ENCODE measurements at regions not wholly inside any gene's neighbourhood (a gene's known extent, or its start where the extent isn't known, plus 50 kb on each side); places are given as distances from the start of the nearest gene placed in this dataset.
"Not testable (repeated sequence)": the region's sequence is repeated elsewhere in the genome, so short reads cannot be mapped to it uniquely, and the experiment has no call there.

- peak in 1 of 2 experiments; percentile 2 for DNase-seq
Observed at GRCh38 chr13:37995092-37995491, 125.5 kb upstream of the TRPC4 start.

DNA sequence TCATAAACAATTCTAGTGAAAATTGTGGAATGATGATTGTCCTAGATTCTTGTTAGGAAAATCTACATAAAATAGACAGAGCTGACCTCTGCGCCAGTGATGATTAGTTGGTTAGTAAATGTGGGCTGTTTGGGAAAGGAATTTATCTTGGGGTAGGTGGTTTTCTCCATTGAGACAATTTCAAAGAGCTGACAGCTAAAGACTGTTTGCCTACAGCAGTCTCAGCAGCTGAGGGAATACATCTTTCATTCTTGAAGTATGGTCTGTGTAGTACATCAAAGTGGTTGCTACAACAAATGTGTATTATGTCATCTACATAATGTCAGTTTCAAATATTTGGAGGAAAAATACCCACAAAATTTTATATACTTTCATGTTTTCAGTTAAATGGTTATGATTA is 117.2 kb upstream of the TRPC4 start:
- no peak for DNase-seq

DNA sequence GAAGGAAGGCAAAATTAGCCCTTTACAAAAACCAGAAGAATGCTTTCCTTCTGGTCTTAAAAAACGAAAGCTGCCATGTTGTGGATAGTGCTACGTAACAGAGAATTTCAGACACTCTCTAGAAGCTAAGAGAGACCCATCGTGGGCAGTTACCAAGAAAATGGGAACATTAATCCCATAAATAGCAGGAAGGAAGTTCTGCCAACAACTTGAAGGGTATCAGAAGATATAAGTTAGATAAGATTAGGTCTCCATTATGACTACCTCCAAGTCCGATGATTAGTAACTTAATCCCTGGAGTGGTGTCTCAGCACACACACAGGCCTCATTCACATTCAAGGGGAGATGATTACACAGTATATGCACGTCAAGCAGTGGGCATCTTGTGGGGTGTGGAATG is 115.7 kb upstream of the TRPC4 start:
- DNase-seq = no peak

DNA sequence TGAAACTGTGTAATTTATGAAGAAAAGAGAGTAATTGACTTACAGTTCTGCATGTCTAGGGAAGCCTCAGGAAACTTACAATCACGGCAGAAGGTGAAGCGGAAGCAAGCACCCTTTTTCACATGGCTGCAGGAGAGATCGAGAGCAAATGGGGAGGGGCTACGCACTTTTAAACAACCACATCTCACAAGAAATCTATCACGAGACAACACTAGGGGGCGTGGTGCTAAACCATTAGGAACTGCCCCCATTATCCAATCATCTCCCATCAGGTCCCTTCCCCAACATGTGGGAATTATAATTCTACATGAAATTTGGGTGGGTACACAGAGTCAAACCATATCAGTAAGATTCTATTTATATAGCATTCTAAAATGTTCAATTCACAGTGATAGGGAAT is 114.8 kb upstream of the TRPC4 start:
- DNase-seq = no peak

GRCh38 chr13:37981932-37982331 is 112.4 kb upstream of the TRPC4 start:
- DNase-seq = no peak

DNA sequence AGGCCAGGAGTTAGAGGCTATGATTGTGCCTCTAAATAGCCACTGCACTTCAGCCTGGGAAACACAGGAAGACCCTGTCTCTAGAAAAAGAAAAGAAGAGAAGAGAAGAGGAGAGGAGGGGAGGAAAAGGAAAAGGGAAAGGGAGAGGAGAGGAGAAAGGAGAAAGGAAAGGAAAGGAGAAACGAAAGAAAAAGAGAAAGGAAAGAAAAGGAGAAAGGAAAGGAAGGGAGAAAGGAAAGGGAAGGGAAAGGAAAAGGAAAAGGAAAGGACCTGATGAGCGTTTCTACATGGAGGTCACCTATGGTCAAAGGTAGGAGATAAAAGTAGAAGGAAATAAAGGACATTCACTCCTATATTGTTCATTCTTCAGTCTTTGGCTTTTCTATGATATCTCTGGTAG is 109.1 kb upstream of the TRPC4 start:
- no peak for DNase-seq

DNA sequence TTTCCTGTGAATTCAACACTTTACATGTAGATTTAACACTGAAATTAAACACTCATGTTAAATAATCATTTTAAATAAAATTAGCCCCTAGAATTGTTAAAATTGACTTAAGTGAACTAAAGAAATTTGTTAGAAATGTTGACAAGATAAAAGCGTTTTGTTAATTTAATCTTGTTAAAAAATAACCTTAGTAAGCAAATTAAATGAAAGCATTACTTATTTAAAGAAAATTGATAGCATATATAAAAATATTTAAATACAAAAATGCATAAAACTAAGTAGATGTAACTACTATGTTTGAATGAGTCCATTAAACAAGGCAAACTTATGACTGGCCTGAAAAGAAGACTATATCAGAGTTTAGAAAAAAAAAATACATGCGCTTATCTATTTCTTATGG is 99.0 kb upstream of the TRPC4 start:
- DNase-seq = no peak

DNA sequence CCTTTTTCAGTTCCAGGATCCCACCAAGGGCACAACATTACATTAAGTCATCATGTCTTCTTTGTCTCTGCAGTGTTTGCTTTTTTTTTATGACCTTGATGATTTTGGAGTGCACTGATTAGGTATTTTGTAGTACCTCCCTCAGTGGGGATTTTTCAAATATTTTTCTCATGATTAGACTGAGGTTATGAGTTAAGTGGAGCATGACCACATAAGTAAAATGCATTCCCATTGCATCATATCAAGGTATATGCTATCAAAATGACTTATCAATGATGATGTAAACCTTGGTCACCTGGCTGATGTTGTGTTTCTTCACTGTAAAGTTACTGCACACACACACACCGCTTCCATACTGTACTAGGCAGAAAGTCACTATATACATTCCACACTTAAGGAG is 96.7 kb upstream of the TRPC4 start:
- no peak for DNase-seq

DNA sequence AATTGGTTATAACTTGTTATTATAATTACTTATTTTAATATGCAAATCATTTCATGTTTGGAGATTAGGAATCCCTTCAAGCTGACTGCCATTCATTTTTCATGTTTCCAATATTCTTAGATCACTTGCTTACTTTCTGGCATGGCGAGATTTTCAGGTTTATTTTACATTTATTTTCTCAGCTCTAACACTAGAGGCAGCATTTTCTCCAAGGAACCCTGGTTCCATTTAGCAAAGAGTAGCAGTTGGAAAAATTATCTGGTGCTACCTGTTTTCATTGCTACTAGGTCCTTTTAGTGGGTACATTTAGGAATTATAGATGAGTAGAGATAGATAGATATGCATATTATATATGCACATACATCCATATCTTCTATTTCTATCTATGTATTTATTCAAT is 90.9 kb upstream of the TRPC4 start:
- DNase-seq = no peak

DNA sequence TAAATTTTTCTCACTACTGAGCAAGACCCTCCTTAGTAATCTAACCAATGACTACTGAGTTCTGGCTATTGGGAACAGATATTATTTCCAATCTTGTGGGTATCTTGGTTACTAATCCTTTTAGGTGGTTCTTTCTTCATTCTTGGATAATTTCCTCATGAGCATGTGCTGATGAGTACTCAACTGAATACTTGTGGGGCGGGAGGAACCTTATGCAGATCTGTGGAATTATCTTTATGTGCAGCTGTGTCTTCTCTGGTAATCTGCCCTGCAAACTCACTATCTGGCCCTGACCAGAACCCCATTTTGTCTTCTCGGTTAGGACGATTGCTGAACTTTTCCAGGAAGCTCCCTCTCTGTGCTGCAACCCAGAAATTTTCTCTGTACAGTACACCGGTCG is 89.7 kb upstream of the TRPC4 start:
- no peak for DNase-seq

- DNase-seq = no peak
Observed at GRCh38 chr13:37956536-37956935, 87.0 kb upstream of the TRPC4 start.

- not testable (repeated sequence) for DNase-seq
Observed at GRCh38 chr13:37954597-37954996, 85.0 kb upstream of the TRPC4 start.

GRCh38 chr13:37954191-37954590 is 84.6 kb upstream of the TRPC4 start:
- DNase-seq = no peak

GRCh38 chr13:37953696-37954095 is 84.1 kb upstream of the TRPC4 start:
- no peak for DNase-seq

DNA sequence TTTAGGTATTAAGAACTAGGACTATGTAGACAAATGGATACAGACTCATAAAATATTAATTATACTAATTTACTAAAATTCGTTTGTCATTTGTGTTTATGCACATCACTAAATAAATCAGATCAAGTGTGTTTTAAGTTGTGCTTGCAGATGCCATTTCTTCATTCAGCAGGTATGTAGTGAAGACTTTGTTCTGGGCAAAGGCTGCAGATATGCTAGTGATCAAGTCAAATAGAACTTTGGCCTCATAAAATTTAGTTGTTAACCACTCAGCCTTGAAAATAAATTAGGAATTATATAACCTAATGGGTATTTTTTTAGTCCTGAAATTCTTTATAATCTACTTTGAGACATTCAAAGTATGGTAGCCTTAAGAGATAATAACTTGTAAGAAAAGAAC is 80.4 kb upstream of the TRPC4 start:
- no peak for DNase-seq

- DNase-seq = no peak
Observed at GRCh38 chr13:37947419-37948140, 78.0 kb upstream of the TRPC4 start.

DNA sequence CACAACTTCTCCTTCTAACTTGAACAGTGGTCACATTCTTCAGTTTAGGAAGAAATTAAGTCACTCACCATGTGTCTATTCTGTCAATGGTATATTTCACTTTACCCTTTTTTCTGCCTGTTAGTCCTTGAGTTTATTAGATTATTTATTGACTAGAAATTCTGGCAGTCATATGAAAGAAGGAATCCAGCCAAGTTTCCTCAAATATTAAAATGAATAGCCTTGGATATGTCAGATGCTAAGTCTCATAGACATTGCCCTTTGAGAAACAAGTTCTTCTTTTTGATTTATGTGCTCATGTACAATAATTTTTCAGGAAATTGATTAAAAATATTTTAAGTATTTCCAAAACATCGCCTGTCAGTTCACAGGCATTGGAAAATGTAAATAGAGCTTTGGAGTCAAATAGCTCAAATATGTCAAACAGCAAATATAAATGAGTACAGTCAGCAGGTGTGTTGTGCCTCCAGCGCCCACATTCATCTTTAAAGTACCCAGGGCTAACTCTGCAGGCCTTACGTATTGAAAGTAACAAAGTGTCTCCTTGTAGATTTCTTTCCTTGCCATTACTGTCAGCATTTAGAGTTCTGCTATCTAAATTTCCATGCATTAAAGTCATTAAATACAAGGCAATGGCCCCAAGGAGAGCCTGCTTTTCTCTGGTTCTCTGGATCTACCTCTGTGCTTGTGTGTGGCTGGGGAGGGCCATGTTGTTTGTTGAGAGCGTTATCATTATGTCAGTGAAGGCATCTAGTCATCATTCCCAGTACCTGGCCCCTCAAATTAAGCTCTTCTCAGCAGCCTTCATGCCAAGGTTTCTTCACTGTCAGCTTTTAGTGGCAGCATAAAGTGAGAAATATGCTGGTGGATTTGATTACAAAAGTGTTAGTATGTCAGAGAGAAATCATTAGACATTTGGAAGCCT is 76.3 kb upstream of the TRPC4 start:
- no peak for DNase-seq

GRCh38 chr13:37944869-37945442 is 75.4 kb upstream of the TRPC4 start:
- DNase-seq = no peak

DNA sequence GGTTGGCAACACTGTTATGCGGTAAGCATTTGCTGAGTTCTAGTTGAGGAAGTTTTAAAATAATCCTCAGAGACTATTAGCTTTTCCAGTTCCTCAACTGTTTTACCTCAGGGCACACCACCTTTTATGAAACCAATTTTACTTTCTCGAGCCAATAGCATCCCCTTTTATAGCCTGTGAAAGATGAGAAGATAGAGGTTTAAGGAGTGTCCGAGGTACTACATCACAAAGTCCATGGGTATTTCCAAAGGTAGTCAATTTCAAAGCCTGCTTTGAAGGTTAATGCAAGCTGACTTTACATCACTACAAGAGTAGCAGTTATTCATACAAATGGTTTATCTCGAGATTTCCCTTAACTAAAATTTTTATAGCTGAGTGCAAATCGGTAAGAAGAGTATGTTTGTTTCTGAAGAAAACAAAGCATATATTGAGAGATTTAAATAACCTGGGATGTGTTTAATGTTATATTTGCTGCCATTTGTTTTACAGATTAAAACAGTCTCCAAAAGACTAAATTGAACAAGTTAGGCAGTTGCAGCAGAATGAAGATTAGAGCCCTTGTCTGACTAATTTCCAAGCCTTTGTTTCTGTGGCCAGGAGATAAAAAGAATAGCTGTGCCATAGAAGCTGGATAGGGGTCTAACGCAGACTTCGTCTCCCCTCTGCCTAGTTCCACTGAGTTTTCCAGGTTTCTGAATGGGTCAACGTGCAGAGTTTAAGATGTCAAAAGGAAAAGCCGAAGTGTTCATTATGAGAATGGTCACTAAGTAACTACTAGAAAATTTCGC is 74.7 kb upstream of the TRPC4 start:
- no peak for DNase-seq

DNA sequence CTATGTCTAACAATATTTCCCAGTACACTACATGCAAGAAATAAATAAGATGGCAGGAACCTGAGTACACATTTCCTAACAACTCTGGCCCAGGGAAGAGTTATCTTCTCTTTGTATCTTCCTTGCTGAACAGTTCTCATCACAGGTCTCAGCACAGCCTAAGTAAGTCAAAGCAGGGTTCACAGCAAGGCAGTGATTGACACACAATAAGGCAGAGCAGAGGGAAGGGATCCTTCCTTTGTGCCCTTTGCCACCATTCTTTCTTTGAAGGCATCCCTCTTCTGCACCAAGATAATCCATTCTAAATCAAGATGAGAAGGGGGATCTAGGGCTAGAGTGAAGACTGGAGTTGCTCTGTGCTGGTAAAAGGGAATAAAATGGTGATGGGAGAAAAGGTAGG is 73.4 kb upstream of the TRPC4 start:
- no peak for DNase-seq

- no peak for DNase-seq
Observed at GRCh38 chr13:37934339-37935191, 65.0 kb upstream of the TRPC4 start.

GRCh38 chr13:37929308-37929707 is 59.7 kb upstream of the TRPC4 start:
- no peak for DNase-seq

All from NCI-H187 (cell line).